Left ventricle myocardium superior (tissue), 1 donor: ENCODE measurements at regions not wholly inside any gene's neighbourhood (a gene's known extent, or its start where the extent isn't known, plus 50 kb on each side); places are given as distances from the start of the nearest gene placed in this dataset.

Experiments used
- ATAC-seq: fragments of 200-7000 bp; cut with Tn5 transposase; one replicate; pipeline ENCODE4 v1.9.1; 2020; ENCODE audit warnings: mild to moderate bottlenecking, moderate library complexity
- DNase-seq: peaks from one replicate; pipeline ENCODE4 v3.0.0-alpha.2; 2020
- intact Hi-C: fragments of 100-400 bp; cut with micrococcal nuclease; formaldehyde crosslinking; loops from one replicate; pipeline ENCODE4 v1.11.0; 2022
- donor health status: DM: no; HTN: yes; CAD: no; lungs with severe emphysema.

GRCh38 chr11:36837831-36838437 lies 239.9 kb upstream of the RAG2 start:
- intact Hi-C loops: no loop called here
- ATAC-seq (no peak), DNase-seq (no peak)

DNA sequence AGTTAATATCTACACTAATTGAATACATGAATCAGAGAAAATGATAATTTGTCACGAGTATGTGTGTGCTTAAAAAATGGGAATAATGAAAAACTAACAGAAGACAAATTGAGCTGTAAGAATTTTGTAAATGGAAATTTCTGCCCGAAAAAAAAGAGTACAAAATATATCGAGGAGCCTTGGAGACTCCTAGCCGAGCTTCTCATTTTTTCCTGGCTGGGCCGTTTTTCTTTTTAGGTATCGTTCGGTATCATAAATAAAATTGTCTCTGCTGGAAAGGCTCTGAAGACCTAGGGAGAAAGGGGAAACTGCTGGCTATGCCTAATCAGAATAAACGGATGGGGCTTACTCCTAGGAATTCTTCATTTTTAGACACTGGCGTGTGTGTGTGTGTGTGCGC lies 227.2 kb upstream of the RAG2 start:
- ATAC-seq: no peak
- intact Hi-C loops: no loop called here

DNA sequence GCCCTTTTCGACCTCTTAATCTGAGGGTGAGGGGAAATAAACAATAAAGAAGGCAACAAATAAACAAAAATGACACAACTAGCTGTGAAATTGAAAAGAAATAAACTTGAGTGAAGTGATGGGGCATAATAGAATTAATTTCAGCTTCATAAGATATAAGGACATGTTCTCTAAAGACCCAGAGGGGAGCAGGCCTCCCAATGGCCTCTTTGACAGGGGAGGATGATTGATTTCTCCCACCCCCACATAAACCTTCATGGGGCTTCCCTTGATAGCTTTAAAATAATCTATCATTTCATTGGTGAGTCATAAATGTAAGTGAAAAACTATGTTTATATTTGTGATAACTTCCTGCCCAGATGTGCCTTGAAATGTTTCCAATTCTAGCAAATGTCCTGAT lies 226.3 kb upstream of the RAG2 start:
- DNase-seq (no peak), ATAC-seq (no peak)
- intact Hi-C loops: no loop called here

More for the DNA sequence above, 227.2 kb upstream of the RAG2 start:
- DNase-seq: no peak

- intact Hi-C loops: no loop called here
- DNase-seq (no peak), ATAC-seq (no peak)
Observed at GRCh38 chr11:36822829-36823228, 224.8 kb upstream of the RAG2 start.

- ATAC-seq: no peak
- intact Hi-C loops: no loop called here
- DNase-seq: no peak
Observed at GRCh38 chr11:36818410-36818809, 220.4 kb upstream of the RAG2 start.

- DNase-seq: no peak
- ATAC-seq: no peak
- intact Hi-C loops: no loop called here
Observed at GRCh38 chr11:36817336-36817965, 219.4 kb upstream of the RAG2 start.

- DNase-seq (no peak), ATAC-seq (no peak)
- intact Hi-C loops: loop anchor here (5.0 kb wide), 1 partner anchor 1967 kb away; no protein-coding TSS in a partner anchor
Observed at GRCh38 chr11:36809303-36809702, 211.3 kb upstream of the RAG2 start.

DNA sequence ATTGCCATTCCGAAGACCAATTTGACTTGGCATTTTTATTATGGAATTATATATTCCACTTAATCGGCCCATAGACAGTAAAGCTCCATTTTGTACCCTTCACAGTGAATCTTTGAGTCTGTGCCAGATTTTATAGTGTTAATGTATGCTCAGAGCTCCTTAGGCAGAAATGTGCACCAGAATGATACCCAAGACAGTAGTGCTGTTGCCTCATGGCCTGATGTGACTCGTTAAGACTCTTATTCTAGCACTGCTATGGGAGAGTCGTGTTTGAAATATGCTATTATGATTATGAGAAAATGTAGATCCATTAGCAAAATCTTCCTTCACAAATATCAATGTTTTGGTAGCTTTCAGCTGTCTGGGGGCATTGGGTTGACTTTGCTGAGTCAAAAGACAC lies 209.8 kb upstream of the RAG2 start:
- intact Hi-C loops: loop anchor here (5.0 kb wide), 1 partner anchor 1966 kb away; no protein-coding TSS in a partner anchor
- no peak for DNase-seq
- ATAC-seq: no peak

DNA sequence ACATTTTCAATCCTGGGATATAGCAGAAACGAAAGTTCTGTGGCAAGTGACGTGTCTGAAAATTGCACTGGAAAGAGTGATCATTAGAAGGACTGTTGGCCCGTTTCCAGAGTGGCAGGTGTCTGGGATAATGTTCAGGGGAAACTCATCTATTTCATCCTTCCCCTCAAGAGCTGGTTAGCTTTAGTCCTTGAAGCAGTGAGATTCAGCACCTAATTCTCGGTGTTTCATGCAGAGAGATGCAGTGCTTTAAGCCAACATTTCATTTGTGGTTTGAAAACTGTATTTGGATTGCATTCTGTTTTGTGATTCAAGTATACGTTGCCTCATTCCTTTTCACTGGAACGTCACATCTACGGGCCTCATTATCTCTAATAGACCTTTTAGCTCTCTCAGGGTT lies 205.0 kb upstream of the RAG2 start:
- no peak for ATAC-seq
- intact Hi-C loops: no loop called here

GRCh38 chr11:36792996-36793914 lies 195.2 kb upstream of the RAG2 start:
- intact Hi-C loops: no loop called here
- ATAC-seq (peak; percentile 47), DNase-seq (no peak)

More for the DNA sequence above, 205.0 kb upstream of the RAG2 start:
- no peak for DNase-seq

GRCh38 chr11:36791957-36792356 lies 193.9 kb upstream of the RAG2 start:
- DNase-seq (no peak), ATAC-seq (no peak)
- intact Hi-C loops: no loop called here

- DNase-seq (no peak), ATAC-seq (peak; percentile 47)
- intact Hi-C loops: no loop called here
Observed at GRCh38 chr11:36790526-36790925, 192.5 kb upstream of the RAG2 start.

GRCh38 chr11:36783808-36784207 lies 185.8 kb upstream of the RAG2 start:
- ATAC-seq: no peak
- DNase-seq: no peak
- intact Hi-C loops: no loop called here

DNA sequence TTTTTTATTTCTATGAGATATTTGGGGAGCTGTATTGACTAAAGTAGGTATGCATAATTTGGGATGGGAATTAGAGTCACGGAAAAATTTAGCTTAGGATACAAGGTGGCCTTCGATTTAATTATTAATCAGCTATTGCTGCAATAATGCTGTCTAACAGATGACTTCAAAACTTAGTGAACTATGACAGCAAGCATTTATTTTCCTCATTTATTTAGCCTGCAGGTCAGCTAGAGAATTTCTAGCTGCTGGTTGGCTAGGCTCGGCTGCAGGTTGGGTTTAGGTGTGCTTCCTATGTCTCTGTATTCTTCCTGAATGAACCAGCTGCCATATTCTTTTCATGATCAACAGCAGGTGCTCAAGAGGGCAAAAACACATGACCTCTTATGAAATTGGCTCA lies 181.8 kb upstream of the RAG2 start:
- no peak for ATAC-seq
- intact Hi-C loops: no loop called here
- DNase-seq: no peak

DNA sequence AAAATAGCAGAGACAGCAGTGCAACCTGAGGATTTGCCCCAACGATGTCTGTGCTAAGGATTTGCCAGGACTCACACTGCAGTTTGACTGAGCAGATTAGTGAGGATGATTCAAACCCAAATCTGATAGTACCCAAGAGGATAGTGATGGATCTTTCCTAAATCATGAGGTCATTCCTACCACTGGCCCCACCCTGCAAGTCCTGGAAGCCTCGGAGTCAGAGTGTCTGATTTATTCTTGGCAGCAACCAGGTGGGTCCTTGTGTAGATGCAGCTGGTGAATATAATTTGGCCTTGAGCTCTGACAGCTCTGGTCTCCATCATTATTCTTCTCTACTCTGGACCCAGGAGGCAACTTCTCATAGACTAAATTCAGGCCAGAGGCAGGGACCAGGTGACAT lies 179.3 kb upstream of the RAG2 start:
- intact Hi-C loops: no loop called here
- no peak for DNase-seq

GRCh38 chr11:36775756-36776155 lies 177.7 kb upstream of the RAG2 start:
- no peak for DNase-seq
- ATAC-seq: no peak
- intact Hi-C loops: no loop called here

More for the DNA sequence above, 179.3 kb upstream of the RAG2 start:
- no peak for ATAC-seq

DNA sequence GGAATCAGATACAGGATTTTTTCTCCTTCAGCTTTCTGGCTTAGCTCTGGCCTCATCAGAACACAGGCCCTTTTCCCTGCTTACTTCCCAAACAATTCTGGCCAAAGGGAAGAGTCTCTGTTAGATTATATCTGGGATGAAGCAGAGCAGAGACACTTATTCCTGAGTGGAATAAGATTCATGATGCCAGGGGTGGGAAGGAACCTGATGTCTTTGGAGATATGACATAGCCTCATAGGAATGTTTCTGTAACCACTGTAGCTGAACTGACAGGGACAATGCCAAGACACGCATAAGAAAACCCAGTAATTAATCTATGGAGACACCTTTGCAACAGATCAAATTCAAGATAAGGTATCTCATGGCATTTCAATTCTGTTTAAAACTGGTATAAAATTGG lies 177.1 kb upstream of the RAG2 start:
- ATAC-seq: no peak
- DNase-seq: no peak
- intact Hi-C loops: no loop called here

DNA sequence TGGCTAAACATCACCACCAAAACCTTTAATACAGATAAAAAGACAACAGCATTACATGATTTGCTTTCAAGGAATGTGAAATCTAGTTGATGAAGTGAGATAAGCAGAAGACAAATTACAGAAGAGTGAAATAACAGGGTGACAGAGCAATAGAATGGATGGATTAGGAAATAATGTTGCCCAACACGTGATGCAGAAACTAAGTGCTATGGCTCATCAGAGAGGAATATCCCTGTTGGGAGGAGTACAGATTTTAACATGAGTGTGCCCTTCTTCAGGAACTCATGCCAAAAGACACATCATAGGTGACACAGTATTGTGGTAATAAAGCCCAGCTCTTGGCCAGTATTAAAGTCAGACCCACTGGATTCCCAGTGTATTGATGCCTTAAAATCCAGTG lies 176.6 kb upstream of the RAG2 start:
- DNase-seq: no peak
- intact Hi-C loops: no loop called here
- ATAC-seq: no peak

DNA sequence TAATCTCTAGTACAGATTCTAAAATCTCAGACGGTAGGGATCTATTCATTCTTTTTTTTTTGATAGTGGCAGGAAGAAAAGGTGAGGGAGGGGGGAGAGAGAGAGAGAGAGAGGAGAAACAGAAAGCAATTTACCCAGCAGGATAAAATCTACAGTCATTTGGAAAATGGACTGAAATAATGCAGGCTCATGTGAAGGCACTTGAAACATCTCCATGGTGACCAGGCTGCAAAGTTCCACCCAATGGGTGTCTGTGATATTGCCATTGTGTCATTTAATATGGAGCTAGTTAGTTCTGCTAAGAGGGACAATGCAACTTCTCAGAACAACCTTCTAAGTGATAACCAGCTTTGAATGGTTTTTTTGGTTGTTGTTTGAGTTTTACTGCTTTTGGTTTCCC lies 165.2 kb upstream of the RAG2 start:
- DNase-seq: no peak
- intact Hi-C loops: no loop called here
- no peak for ATAC-seq

DNA sequence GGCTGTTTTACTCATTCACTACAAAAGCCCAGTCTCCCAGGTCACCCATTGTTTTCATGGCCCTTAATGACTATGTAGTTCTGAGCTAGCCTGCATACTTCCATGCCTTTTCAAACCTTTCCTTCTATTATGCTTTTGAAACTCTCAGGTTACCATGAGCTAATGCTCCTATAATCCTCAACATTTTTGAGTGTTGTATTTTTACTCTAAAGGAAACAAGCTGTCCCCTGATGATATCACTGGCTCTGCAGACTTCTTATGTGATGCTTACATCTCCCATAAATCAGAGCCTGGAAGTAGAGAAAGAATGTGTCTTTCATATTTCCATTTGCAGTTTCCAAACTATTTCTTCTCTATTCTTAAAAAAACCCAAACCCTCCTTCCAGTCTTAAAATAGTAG lies 159.0 kb upstream of the RAG2 start:
- no peak for DNase-seq
- intact Hi-C loops: no loop called here
- no peak for ATAC-seq
